ENCODE measurements at regions not wholly inside any gene's neighbourhood (a gene's known extent, or its start where the extent isn't known, plus 50 kb on each side); places are given as distances from the start of the nearest gene placed in this dataset.
"Not testable (repeated sequence)": the region's sequence is repeated elsewhere in the genome, so short reads cannot be mapped to it uniquely, and the experiment has no call there.

DNA sequence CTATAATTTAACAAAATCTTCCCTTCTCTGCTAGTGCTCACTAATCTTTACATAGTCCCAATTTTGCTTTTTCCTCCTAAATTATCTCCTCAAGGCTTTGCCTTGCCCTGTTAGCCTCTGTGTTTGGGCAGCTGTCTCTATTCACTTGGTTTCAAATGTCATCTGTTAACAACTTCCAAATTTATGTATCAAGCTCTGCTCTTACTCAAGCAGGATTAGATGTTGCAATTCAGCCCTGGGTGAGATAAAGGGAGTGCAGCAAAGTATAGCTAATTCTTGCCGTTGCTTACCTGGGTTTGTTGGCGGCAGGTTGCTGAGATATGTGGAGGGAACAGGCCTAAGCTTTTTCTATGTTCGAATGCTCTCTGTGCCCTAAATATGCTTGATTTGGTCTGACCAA lies 483.8 kb downstream of the DMAC1 start:
- no peak overlapping the region for H3K27ac ChIP-seq (ENCODE audit: low read depth, low read length, poor library complexity, severe bottlenecking)
- no peaks in the 10 kb centered on the region for H3K4me1 ChIP-seq (ENCODE audit: insufficient read depth, low read length, poor library complexity, severe bottlenecking)
- no peak overlapping the region for H3K4me2 ChIP-seq (ENCODE audit: low read length)
- no peak for DNase-seq (ENCODE audit: low spot score)
- BruUV-seq (replicated peaks), result no TSS peak
- no peaks in the 10 kb centered on the region for H3K9me2 ChIP-seq (ENCODE audit: insufficient read depth, low read length)
- no peaks in the 10 kb centered on the region; the same call in 1 of the 2 replicates for H3K9me3 ChIP-seq (ENCODE audit: low read length)
- no peak overlapping the region for H3K4me3 ChIP-seq (ENCODE audit: low read depth, low read length, poor library complexity, severe bottlenecking)
- CTCF ChIA-PET (ENCODE audit: unreplicated experiment), result no interaction called here
- TF ChIP-seq EZH2phosphoT487 (IDR thresholded peaks at IDR 0.05; ENCODE audit: borderline replicate concordance, low read depth, low read length), result no peak
- TF ChIP-seq, protein P1, sequence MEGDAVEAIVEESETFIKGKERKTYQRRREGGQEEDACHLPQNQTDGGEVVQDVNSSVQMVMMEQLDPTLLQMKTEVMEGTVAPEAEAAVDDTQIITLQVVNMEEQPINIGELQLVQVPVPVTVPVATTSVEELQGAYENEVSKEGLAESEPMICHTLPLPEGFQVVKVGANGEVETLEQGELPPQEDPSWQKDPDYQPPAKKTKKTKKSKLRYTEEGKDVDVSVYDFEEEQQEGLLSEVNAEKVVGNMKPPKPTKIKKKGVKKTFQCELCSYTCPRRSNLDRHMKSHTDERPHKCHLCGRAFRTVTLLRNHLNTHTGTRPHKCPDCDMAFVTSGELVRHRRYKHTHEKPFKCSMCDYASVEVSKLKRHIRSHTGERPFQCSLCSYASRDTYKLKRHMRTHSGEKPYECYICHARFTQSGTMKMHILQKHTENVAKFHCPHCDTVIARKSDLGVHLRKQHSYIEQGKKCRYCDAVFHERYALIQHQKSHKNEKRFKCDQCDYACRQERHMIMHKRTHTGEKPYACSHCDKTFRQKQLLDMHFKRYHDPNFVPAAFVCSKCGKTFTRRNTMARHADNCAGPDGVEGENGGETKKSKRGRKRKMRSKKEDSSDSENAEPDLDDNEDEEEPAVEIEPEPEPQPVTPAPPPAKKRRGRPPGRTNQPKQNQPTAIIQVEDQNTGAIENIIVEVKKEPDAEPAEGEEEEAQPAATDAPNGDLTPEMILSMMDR (conservative IDR thresholded peaks at IDR 0.05; ENCODE audit: low read length), result no peak
- no peaks in the 10 kb centered on the region for H4K20me1 ChIP-seq (ENCODE audit: insufficient read depth, low read length)
- no peaks in the 10 kb centered on the region for H3K79me2 ChIP-seq (ENCODE audit: insufficient read depth, low read depth, low read length)
- intact Hi-C loops (cut with micrococcal nuclease; ENCODE audit: unreplicated experiment), result no loop called here
- no peaks in the 10 kb centered on the region for H3K36me3 ChIP-seq (ENCODE audit: insufficient read depth, low read length)
- POLR2A ChIA-PET, result interaction anchor here (0.5 kb wide), 1 partner anchor 274 kb away, joined by 3 read pairs; no protein-coding TSS in a partner anchor
- no peak overlapping the region for H2AFZ ChIP-seq (ENCODE audit: low read length)

DNA sequence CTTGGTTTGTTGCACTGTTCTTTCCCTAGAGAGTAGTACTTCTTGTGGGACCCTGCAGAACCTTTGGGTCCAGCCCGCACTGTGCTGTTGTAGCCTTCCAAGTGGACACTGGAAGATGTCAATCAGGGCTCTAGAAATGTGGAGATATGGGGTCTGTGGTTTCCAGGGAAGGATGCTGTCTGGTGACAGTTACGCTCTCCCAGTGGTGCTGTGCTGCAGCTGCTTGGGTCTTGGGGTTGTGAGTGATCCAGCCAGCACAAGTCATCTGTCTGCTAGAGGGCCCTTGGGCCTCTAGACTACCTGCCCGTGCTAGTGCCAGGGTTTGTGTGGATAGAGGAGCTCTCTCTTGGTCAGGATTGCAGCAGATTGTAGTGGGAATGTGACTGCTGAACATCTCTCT lies 484.5 kb downstream of the DMAC1 start:
- no peak for DNase-seq (ENCODE audit: low spot score)
- Histone ChIP-seq H3K4me1 (ENCODE audit: insufficient read depth, low read length, poor library complexity, severe bottlenecking) (no peaks in the 10 kb centered on the region), H3K79me2 (ENCODE audit: insufficient read depth, low read depth, low read length) (no peaks in the 10 kb centered on the region), H3K4me2 (ENCODE audit: low read length) (no peak overlapping the region), H4K20me1 (ENCODE audit: insufficient read depth, low read length) (no peaks in the 10 kb centered on the region), H3K27ac (ENCODE audit: low read depth, low read length, poor library complexity, severe bottlenecking) (no peak overlapping the region), H3K36me3 (ENCODE audit: insufficient read depth, low read length) (no peaks in the 10 kb centered on the region), H3K9me3 (ENCODE audit: low read length) (no peaks in the 10 kb centered on the region; the same call in 1 of the 2 replicates), H2AFZ (ENCODE audit: low read length) (no peak overlapping the region), H3K4me3 (ENCODE audit: low read depth, low read length, poor library complexity, severe bottlenecking) (no peak overlapping the region), H3K9me2 (ENCODE audit: insufficient read depth, low read length) (no peaks in the 10 kb centered on the region)
- CTCF ChIA-PET (ENCODE audit: unreplicated experiment), result no interaction called here
- POLR2A ChIA-PET, result interaction anchor here (0.5 to 1.2 kb wide), 2 partner anchors 9 to 275 kb away, joined by 3 to 4 read pairs; no protein-coding TSS in a partner anchor
- TF ChIP-seq, protein P1 (conservative IDR thresholded peaks at IDR 0.05; ENCODE audit: low read length), result no peak
- intact Hi-C loops (cut with micrococcal nuclease; ENCODE audit: unreplicated experiment), result no loop called here
- no TSS peak for BruUV-seq (replicated peaks)

DNA sequence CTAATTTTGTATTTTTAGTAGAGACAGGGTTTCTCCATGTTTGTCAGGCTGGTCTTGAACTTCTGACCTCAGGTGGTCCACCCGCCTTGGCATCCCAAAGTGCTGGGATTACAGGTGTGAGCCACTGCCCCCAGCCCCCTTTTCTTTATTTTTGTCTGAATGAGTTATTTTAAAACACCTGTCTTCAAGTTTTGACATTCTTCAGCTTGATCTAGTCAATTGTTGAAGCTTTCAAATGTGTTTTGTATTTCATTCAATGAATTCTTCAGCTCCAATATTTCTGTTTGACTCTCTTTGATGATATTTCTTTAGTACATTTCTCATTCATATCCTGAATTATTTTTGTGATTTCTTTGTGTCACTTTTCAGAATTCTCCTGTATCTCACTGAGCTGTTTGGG lies 486.2 kb downstream of the DMAC1 start:
- no peak overlapping the region for H2AFZ ChIP-seq (ENCODE audit: low read length)
- H3K4me3 ChIP-seq (ENCODE audit: low read depth, low read length, poor library complexity, severe bottlenecking), result no peak overlapping the region
- BruUV-seq (replicated peaks), result no TSS peak
- no peaks in the 10 kb centered on the region for H3K79me2 ChIP-seq (ENCODE audit: insufficient read depth, low read depth, low read length)
- POLR2A ChIA-PET, result no interaction called here
- DNase-seq (ENCODE audit: low spot score), result peak; percentile 7
- H3K27ac ChIP-seq (ENCODE audit: low read depth, low read length, poor library complexity, severe bottlenecking), result no peak overlapping the region
- CTCF ChIA-PET (ENCODE audit: unreplicated experiment), result no interaction called here
- TF ChIP-seq, protein P1 (conservative IDR thresholded peaks at IDR 0.05; ENCODE audit: low read length), result no peak
- TF ChIP-seq EZH2phosphoT487 (IDR thresholded peaks at IDR 0.05; ENCODE audit: borderline replicate concordance, low read depth, low read length), result no peak
- H3K4me2 ChIP-seq (ENCODE audit: low read length), result no peak overlapping the region
- no peaks in the 10 kb centered on the region for H4K20me1 ChIP-seq (ENCODE audit: insufficient read depth, low read length)
- no peaks in the 10 kb centered on the region for H3K36me3 ChIP-seq (ENCODE audit: insufficient read depth, low read length)
- H3K9me3 ChIP-seq (ENCODE audit: low read length), result peaks cover 5% of the 10 kb centered on the region; the same call in 1 of the 2 replicates
- no peaks in the 10 kb centered on the region for H3K9me2 ChIP-seq (ENCODE audit: insufficient read depth, low read length)
- H3K4me1 ChIP-seq (ENCODE audit: insufficient read depth, low read length, poor library complexity, severe bottlenecking), result no peaks in the 10 kb centered on the region
- intact Hi-C loops (cut with micrococcal nuclease; ENCODE audit: unreplicated experiment), result no loop called here

DNA sequence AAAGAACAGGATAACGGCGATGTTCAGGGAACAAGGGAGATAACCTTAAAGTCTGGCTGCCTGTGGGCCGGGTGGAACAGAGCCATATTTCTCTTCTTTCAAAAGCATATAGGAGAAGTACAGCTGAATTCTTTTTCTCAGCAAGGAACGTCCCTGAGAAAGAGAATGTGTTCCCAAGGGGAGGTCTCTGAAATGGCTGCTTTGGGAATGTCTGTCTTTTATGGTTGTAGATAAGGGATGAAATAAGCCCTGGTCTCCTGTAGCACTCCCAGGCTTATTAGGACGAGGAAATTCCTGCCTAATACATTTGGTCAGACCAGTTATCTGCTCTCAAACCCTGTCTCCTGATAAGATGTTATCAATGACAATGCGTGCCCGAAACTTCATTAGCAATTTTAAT lies 490.5 kb downstream of the DMAC1 start:
- BruUV-seq (replicated peaks); H3K4me1 ChIP-seq (ENCODE audit: insufficient read depth, low read length, poor library complexity, severe bottlenecking); H3K4me3 ChIP-seq (ENCODE audit: low read depth, low read length, poor library complexity, severe bottlenecking); H3K4me2 ChIP-seq (ENCODE audit: low read length); H4K20me1 ChIP-seq (ENCODE audit: insufficient read depth, low read length); CTCF ChIA-PET (ENCODE audit: unreplicated experiment); H3K36me3 ChIP-seq (ENCODE audit: insufficient read depth, low read length); DNase-seq (ENCODE audit: low spot score); intact Hi-C loops (cut with micrococcal nuclease; ENCODE audit: unreplicated experiment); POLR2A ChIA-PET; H3K9me3 ChIP-seq (ENCODE audit: low read length); H2AFZ ChIP-seq (ENCODE audit: low read length); H3K27ac ChIP-seq (ENCODE audit: low read depth, low read length, poor library complexity, severe bottlenecking); H3K79me2 ChIP-seq (ENCODE audit: insufficient read depth, low read depth, low read length); H3K9me2 ChIP-seq (ENCODE audit: insufficient read depth, low read length): not testable (repeated sequence)
